Stimulated activated CD4-positive, alpha-beta T cell treated with anti-CD3 and anti-CD28 coated beads, Interleukin-1b, Interleukin-23, amount 100 ng/mL, for 48 hours (primary cell): ENCODE measurements at regions not wholly inside any gene's neighbourhood (a gene's known extent, or its start where the extent isn't known, plus 50 kb on each side); places are given as distances from the start of the nearest gene placed in this dataset.

Experiments used
- DNase-seq: peaks from one replicate; pipeline ENCODE4 v3.0.0-alpha.2; 2020

GRCh38 chr1:214208460-214208859 lies 72.5 kb upstream of the SMYD2 start:
- no peak for DNase-seq

- no peak for DNase-seq
Measured at GRCh38 chr1:214209260-214209808, 71.6 kb upstream of the SMYD2 start.

- no peak for DNase-seq
Measured at GRCh38 chr1:214213136-214213535, 67.8 kb upstream of the SMYD2 start.

GRCh38 chr1:214214851-214215250 lies 66.1 kb upstream of the SMYD2 start:
- DNase-seq = no peak

- DNase-seq = no peak
Measured at GRCh38 chr1:214215583-214215982, 65.4 kb upstream of the SMYD2 start.

GRCh38 chr1:214216021-214216420 lies 64.9 kb upstream of the SMYD2 start:
- DNase-seq = no peak

GRCh38 chr1:214216779-214217178 lies 64.2 kb upstream of the SMYD2 start:
- DNase-seq = no peak

GRCh38 chr1:214219902-214220301 lies 61.1 kb upstream of the SMYD2 start:
- DNase-seq = no peak

GRCh38 chr1:214220891-214221290 lies 60.1 kb upstream of the SMYD2 start:
- DNase-seq = no peak

GRCh38 chr1:214224611-214225354 lies 56.2 kb upstream of the SMYD2 start:
- DNase-seq = no peak

GRCh38 chr1:214228976-214229375 lies 52.0 kb upstream of the SMYD2 start:
- DNase-seq = no peak

GRCh38 chr1:214229736-214230135 lies 51.2 kb upstream of the SMYD2 start:
- no peak for DNase-seq
